Activated CD8-positive, alpha-beta T cell treated with anti-CD3 and anti-CD28 coated beads for 36 hours (primary cell): ENCODE measurements at regions not wholly inside any gene's neighbourhood (a gene's known extent, or its start where the extent isn't known, plus 50 kb on each side); places are given as distances from the start of the nearest gene placed in this dataset.
"Not testable (repeated sequence)": the region's sequence is repeated elsewhere in the genome, so short reads cannot be mapped to it uniquely, and the experiment has no call there.

Experiments
- ATAC-seq: fragments of 200-7000 bp; cut with Tn5 transposase; one replicate; pipeline ENCODE4 v1.10.0; 2021; ENCODE audit warnings: mild to moderate bottlenecking, moderate library complexity
- CTCF ChIA-PET: fragments of 350-600 bp; sonication (Branson Sonifier 250); formaldehyde crosslinking; loops from one replicate; lab custom pipeline; 2021; ENCODE audit warnings: antibody characterized with exemption; lab: Charles Lee
- POLR2A ChIA-PET: fragments of 350-600 bp; sonication (Branson Sonifier 250); formaldehyde crosslinking; loops from one replicate; lab custom pipeline; 2021; ENCODE audit warnings: antibody characterized with exemption; lab: Charles Lee
- DNase-seq: peaks from one replicate; pipeline ENCODE4 v3.0.0-alpha.2; 2020
- H3K27ac Mint-ChIP-seq: one replicate; pipeline ENCODE4 v1.8.0; 2021; ENCODE audit warnings: mild to moderate bottlenecking, mixed read lengths
- H3K27me3 Mint-ChIP-seq: one replicate; pipeline ENCODE4 v1.8.0; 2021; ENCODE audit warnings: mixed read lengths
- H3K36me3 Mint-ChIP-seq: one replicate; pipeline ENCODE4 v1.8.0; 2021; ENCODE audit warnings: low read depth, mixed read lengths
- H3K4me1 Mint-ChIP-seq: one replicate; pipeline ENCODE4 v1.8.0; 2021; ENCODE audit warnings: low read depth, mixed read lengths
- H3K4me3 Mint-ChIP-seq: one replicate; pipeline ENCODE4 v1.8.0; 2021; ENCODE audit warnings: mild to moderate bottlenecking, moderate library complexity, mixed read lengths
- H3K9me3 Mint-ChIP-seq: one replicate; pipeline ENCODE4 v1.8.0; 2021; ENCODE audit warnings: mixed read lengths
- CTCF ChIP-seq: fragments of 200-600 bp; IDR thresholded peaks from one replicate; pipeline ENCODE4 v1.8.0; 2022; ENCODE audit warnings: antibody characterized with exemption, mild to moderate bottlenecking
- intact Hi-C: fragments of 100-400 bp; cut with micrococcal nuclease; formaldehyde crosslinking; loops from one replicate; pipeline ENCODE4 v1.10.0; 2022

GRCh38 chr5:163306421-163306820 lies 131.0 kb upstream of the CCNG1 start:
- no peak for TF ChIP-seq CTCF
- Mint-ChIP-seq H3K4me1 (no peaks in the 10 kb centered on the region), H3K9me3 (no peaks in the 10 kb centered on the region), H3K27me3 (no peaks in the 10 kb centered on the region), H3K27ac (no peak overlapping the region), H3K4me3 (no peak overlapping the region), H3K36me3 (no peaks in the 10 kb centered on the region)
- POLR2A ChIA-PET, result no interaction called here
- ATAC-seq (no peak), DNase-seq (no peak)
- CTCF ChIA-PET, result interaction anchor here (0.5 to 2.9 kb wide), 5 partner anchors 8 to 102 kb away, joined by 3 to 25 read pairs (median 4); no protein-coding TSS in a partner anchor
- intact Hi-C loops, result loop anchor here (10.0 kb wide), 1 partner anchor 98 kb away; no protein-coding TSS in a partner anchor

GRCh38 chr5:163309914-163310313 lies 127.5 kb upstream of the CCNG1 start:
- Mint-ChIP-seq H3K36me3 (no peaks in the 10 kb centered on the region), H3K4me1 (no peaks in the 10 kb centered on the region), H3K9me3 (peaks cover 6% of the 10 kb centered on the region), H3K27me3 (no peaks in the 10 kb centered on the region), H3K27ac (no peak overlapping the region), H3K4me3 (no peak overlapping the region)
- no peak for TF ChIP-seq CTCF
- ATAC-seq, result no peak
- POLR2A ChIA-PET, result no interaction called here
- intact Hi-C loops, result loop anchor here (10.0 kb wide), 1 partner anchor 95 kb away; no protein-coding TSS in a partner anchor
- no peak for DNase-seq
- CTCF ChIA-PET, result no interaction called here

- Mint-ChIP-seq H3K36me3 (no peaks in the 10 kb centered on the region), H3K27me3 (no peaks in the 10 kb centered on the region), H3K27ac (no peak overlapping the region), H3K4me1 (no peaks in the 10 kb centered on the region), H3K4me3 (no peak overlapping the region), H3K9me3 (peaks cover 6% of the 10 kb centered on the region)
- DNase-seq (no peak), ATAC-seq (no peak)
- POLR2A ChIA-PET, result no interaction called here
- TF ChIP-seq CTCF, result no peak
- CTCF ChIA-PET, result no interaction called here
- intact Hi-C loops, result no loop called here
Observed at GRCh38 chr5:163310997-163311396, 126.4 kb upstream of the CCNG1 start.

GRCh38 chr5:163312598-163312997 lies 124.8 kb upstream of the CCNG1 start:
- DNase-seq (no peak), ATAC-seq (no peak)
- no peak for TF ChIP-seq CTCF
- ChIA-PET CTCF (no interaction called here), POLR2A (no interaction called here)
- intact Hi-C loops, result no loop called here
- H3K27me3 Mint-ChIP-seq, result no peaks in the 10 kb centered on the region
- H3K36me3 Mint-ChIP-seq, result no peaks in the 10 kb centered on the region
- no peak overlapping the region for H3K27ac Mint-ChIP-seq
- no peaks in the 10 kb centered on the region for H3K4me1 Mint-ChIP-seq
- no peak overlapping the region for H3K4me3 Mint-ChIP-seq
- H3K9me3 Mint-ChIP-seq, result peaks cover 6% of the 10 kb centered on the region

GRCh38 chr5:163313049-163313448 lies 124.3 kb upstream of the CCNG1 start:
- intact Hi-C loops, H3K36me3 Mint-ChIP-seq, POLR2A ChIA-PET, ATAC-seq, H3K9me3 Mint-ChIP-seq, CTCF ChIA-PET, H3K4me1 Mint-ChIP-seq, DNase-seq, H3K4me3 Mint-ChIP-seq, H3K27ac Mint-ChIP-seq, H3K27me3 Mint-ChIP-seq: not testable (repeated sequence)

- POLR2A ChIA-PET, H3K4me1 Mint-ChIP-seq, DNase-seq, intact Hi-C loops, H3K27me3 Mint-ChIP-seq, CTCF ChIA-PET, H3K4me3 Mint-ChIP-seq, H3K36me3 Mint-ChIP-seq, H3K9me3 Mint-ChIP-seq, H3K27ac Mint-ChIP-seq, ATAC-seq: not testable (repeated sequence)
Observed at GRCh38 chr5:163316374-163316773, 121.0 kb upstream of the CCNG1 start.
